Neural cell (in vitro differentiated cells): ENCODE measurements at regions not wholly inside any gene's neighbourhood (a gene's known extent, or its start where the extent isn't known, plus 50 kb on each side); places are given as distances from the start of the nearest gene placed in this dataset.
"Not testable (repeated sequence)": the region's sequence is repeated elsewhere in the genome, so short reads cannot be mapped to it uniquely, and the experiment has no call there.

ENCODE experiments used
- EP300 ChIP-seq: fragments of 450-650 bp; conservative IDR thresholded peaks from 2 replicates; pipeline ENCODE4 v1.6.1; 2014; ENCODE audit warnings: antibody characterized with exemption, mild to moderate bottlenecking, moderate library complexity; ENCODE audit not compliant: poor library complexity, severe bottlenecking
- EZH2 ChIP-seq: fragments of 200-600, 300-800 bp; shearing (Covaris generic), sonication (generic); IDR thresholded peaks from 2 replicates; pipeline ENCODE4 v1.6.1; 2014; ENCODE audit warnings: antibody characterized with exemption, low read length, borderline replicate concordance, mild to moderate bottlenecking; ENCODE audit not compliant: insufficient read depth, poor library complexity, severe bottlenecking
- POLR2AphosphoS5 ChIP-seq: IDR thresholded peaks from 2 replicates; pipeline ENCODE4 v1.6.1; 2012
- RAD21 ChIP-seq: fragments of 450-650 bp; conservative IDR thresholded peaks from 2 replicates; pipeline ENCODE4 v1.6.1; 2014; ENCODE audit warnings: antibody characterized with exemption, mild to moderate bottlenecking, moderate library complexity
- SMC3 ChIP-seq: fragments of 450-650 bp; conservative IDR thresholded peaks from 2 replicates; pipeline ENCODE4 v1.6.1; 2014; ENCODE audit warnings: antibody characterized with exemption, mild to moderate bottlenecking, moderate library complexity; ENCODE audit not compliant: poor library complexity
- TAF1 ChIP-seq: IDR thresholded peaks from 2 replicates; pipeline ENCODE4 v1.6.1; 2012; ENCODE audit warnings: low read depth
- TF ChIP-seq, protein P1 (sequence below): fragments of 450-650 bp; IDR thresholded peaks from 2 replicates; pipeline ENCODE4 v1.5.1; 2014; ENCODE audit warnings: antibody characterized with exemption, mild to moderate bottlenecking, moderate library complexity; ENCODE audit not compliant: poor library complexity, severe bottlenecking
- TF ChIP-seq, protein P2 (sequence below): IDR thresholded peaks from 2 replicates; pipeline ENCODE4 v1.6.1; 2012; ENCODE audit warnings: borderline replicate concordance

DNA sequence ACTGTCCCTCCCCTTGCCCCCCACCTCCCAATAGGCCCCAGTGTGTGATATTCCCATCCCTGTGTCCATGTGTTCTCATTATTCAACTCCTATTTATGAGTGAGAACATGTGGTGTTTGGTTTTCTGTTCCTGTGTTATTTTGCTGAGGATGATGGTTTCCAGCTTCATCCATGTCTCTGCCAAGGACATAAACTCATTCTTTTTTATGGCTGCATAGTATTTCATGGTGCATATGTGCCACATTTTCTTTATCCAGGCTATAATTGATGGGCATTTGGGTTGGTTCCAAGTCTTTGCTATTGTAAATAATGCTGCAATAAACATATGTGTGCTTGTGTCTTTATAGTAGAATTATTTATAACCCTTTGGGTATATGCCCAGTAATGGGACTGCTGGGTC is 233.5 kb upstream of the MAF start:
- TF ChIP-seq, protein P1, sequence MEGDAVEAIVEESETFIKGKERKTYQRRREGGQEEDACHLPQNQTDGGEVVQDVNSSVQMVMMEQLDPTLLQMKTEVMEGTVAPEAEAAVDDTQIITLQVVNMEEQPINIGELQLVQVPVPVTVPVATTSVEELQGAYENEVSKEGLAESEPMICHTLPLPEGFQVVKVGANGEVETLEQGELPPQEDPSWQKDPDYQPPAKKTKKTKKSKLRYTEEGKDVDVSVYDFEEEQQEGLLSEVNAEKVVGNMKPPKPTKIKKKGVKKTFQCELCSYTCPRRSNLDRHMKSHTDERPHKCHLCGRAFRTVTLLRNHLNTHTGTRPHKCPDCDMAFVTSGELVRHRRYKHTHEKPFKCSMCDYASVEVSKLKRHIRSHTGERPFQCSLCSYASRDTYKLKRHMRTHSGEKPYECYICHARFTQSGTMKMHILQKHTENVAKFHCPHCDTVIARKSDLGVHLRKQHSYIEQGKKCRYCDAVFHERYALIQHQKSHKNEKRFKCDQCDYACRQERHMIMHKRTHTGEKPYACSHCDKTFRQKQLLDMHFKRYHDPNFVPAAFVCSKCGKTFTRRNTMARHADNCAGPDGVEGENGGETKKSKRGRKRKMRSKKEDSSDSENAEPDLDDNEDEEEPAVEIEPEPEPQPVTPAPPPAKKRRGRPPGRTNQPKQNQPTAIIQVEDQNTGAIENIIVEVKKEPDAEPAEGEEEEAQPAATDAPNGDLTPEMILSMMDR, result not testable (repeated sequence)
- not testable (repeated sequence) for TF ChIP-seq EZH2, TAF1, EP300, POLR2AphosphoS5, RAD21, SMC3
- TF ChIP-seq, protein P2, sequence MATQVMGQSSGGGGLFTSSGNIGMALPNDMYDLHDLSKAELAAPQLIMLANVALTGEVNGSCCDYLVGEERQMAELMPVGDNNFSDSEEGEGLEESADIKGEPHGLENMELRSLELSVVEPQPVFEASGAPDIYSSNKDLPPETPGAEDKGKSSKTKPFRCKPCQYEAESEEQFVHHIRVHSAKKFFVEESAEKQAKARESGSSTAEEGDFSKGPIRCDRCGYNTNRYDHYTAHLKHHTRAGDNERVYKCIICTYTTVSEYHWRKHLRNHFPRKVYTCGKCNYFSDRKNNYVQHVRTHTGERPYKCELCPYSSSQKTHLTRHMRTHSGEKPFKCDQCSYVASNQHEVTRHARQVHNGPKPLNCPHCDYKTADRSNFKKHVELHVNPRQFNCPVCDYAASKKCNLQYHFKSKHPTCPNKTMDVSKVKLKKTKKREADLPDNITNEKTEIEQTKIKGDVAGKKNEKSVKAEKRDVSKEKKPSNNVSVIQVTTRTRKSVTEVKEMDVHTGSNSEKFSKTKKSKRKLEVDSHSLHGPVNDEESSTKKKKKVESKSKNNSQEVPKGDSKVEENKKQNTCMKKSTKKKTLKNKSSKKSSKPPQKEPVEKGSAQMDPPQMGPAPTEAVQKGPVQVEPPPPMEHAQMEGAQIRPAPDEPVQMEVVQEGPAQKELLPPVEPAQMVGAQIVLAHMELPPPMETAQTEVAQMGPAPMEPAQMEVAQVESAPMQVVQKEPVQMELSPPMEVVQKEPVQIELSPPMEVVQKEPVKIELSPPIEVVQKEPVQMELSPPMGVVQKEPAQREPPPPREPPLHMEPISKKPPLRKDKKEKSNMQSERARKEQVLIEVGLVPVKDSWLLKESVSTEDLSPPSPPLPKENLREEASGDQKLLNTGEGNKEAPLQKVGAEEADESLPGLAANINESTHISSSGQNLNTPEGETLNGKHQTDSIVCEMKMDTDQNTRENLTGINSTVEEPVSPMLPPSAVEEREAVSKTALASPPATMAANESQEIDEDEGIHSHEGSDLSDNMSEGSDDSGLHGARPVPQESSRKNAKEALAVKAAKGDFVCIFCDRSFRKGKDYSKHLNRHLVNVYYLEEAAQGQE, result not testable (repeated sequence)
